ENCODE measurements at regions not wholly inside any gene's neighbourhood (a gene's known extent, or its start where the extent isn't known, plus 50 kb on each side); places are given as distances from the start of the nearest gene placed in this dataset.
"Not testable (repeated sequence)": the region's sequence is repeated elsewhere in the genome, so short reads cannot be mapped to it uniquely, and the experiment has no call there.

GRCh38 chr1:82386365-82387011 is 585.8 kb downstream of the ADGRL2 start:
- no peak for DNase-seq (ENCODE audit: low read depth)

- no peak for DNase-seq (ENCODE audit: low read depth)
Measured at GRCh38 chr1:82384776-82385175, 584.0 kb downstream of the ADGRL2 start.

GRCh38 chr1:82377201-82377884 is 576.6 kb downstream of the ADGRL2 start:
- DNase-seq (ENCODE audit: low read depth), result peak; percentile 46

- no peak for DNase-seq (ENCODE audit: low read depth)
Measured at GRCh38 chr1:82373710-82374109, 573.0 kb downstream of the ADGRL2 start.

- DNase-seq (ENCODE audit: low read depth), result no peak
Measured at GRCh38 chr1:82371844-82372498, 571.2 kb downstream of the ADGRL2 start.

- no peak for DNase-seq (ENCODE audit: low read depth)
Measured at GRCh38 chr1:82367456-82367855, 566.7 kb downstream of the ADGRL2 start.

- peak; percentile 20 for DNase-seq (ENCODE audit: low read depth)
Measured at GRCh38 chr1:82366689-82367088, 566.0 kb downstream of the ADGRL2 start.

- DNase-seq (ENCODE audit: low read depth), result peak; percentile 43
Measured at GRCh38 chr1:82359541-82359940, 558.8 kb downstream of the ADGRL2 start.

GRCh38 chr1:82358706-82359105 is 558.0 kb downstream of the ADGRL2 start:
- not testable (repeated sequence) for DNase-seq (ENCODE audit: low read depth)

- not testable (repeated sequence) for DNase-seq (ENCODE audit: low read depth)
Measured at GRCh38 chr1:82354546-82354945, 553.8 kb downstream of the ADGRL2 start.

GRCh38 chr1:82348487-82348886 is 547.8 kb downstream of the ADGRL2 start:
- no peak for DNase-seq (ENCODE audit: low read depth)

- no peak for DNase-seq (ENCODE audit: low read depth)
Measured at GRCh38 chr1:82346141-82346540, 545.4 kb downstream of the ADGRL2 start.

GRCh38 chr1:82343381-82343780 is 542.6 kb downstream of the ADGRL2 start:
- no peak for DNase-seq (ENCODE audit: low read depth)

GRCh38 chr1:82337635-82338034 is 536.9 kb downstream of the ADGRL2 start:
- no peak for DNase-seq (ENCODE audit: low read depth)

GRCh38 chr1:82330330-82330729 is 529.6 kb downstream of the ADGRL2 start:
- DNase-seq (ENCODE audit: low read depth), result no peak

- DNase-seq (ENCODE audit: low read depth), result no peak
Measured at GRCh38 chr1:82329226-82329625, 528.5 kb downstream of the ADGRL2 start.

GRCh38 chr1:82323144-82323841 is 522.6 kb downstream of the ADGRL2 start:
- no peak for DNase-seq (ENCODE audit: low read depth)

- no peak for DNase-seq (ENCODE audit: low read depth)
Measured at GRCh38 chr1:82321794-82322193, 521.1 kb downstream of the ADGRL2 start.

GRCh38 chr1:82319546-82319945 is 518.8 kb downstream of the ADGRL2 start:
- DNase-seq (ENCODE audit: low read depth), result no peak

- peak; percentile 9 for DNase-seq (ENCODE audit: low read depth)
Measured at GRCh38 chr1:82318921-82319320, 518.2 kb downstream of the ADGRL2 start.

- DNase-seq (ENCODE audit: low read depth), result no peak
Measured at GRCh38 chr1:82318265-82318664, 517.5 kb downstream of the ADGRL2 start.

- peak; percentile 29 for DNase-seq (ENCODE audit: low read depth)
Measured at GRCh38 chr1:82317671-82318070, 516.9 kb downstream of the ADGRL2 start.
